ENCODE measurements at regions not wholly inside any gene's neighbourhood (a gene's known extent, or its start where the extent isn't known, plus 50 kb on each side); places are given as distances from the start of the nearest gene placed in this dataset.
"Not testable (repeated sequence)": the region's sequence is repeated elsewhere in the genome, so short reads cannot be mapped to it uniquely, and the experiment has no call there.

DNA sequence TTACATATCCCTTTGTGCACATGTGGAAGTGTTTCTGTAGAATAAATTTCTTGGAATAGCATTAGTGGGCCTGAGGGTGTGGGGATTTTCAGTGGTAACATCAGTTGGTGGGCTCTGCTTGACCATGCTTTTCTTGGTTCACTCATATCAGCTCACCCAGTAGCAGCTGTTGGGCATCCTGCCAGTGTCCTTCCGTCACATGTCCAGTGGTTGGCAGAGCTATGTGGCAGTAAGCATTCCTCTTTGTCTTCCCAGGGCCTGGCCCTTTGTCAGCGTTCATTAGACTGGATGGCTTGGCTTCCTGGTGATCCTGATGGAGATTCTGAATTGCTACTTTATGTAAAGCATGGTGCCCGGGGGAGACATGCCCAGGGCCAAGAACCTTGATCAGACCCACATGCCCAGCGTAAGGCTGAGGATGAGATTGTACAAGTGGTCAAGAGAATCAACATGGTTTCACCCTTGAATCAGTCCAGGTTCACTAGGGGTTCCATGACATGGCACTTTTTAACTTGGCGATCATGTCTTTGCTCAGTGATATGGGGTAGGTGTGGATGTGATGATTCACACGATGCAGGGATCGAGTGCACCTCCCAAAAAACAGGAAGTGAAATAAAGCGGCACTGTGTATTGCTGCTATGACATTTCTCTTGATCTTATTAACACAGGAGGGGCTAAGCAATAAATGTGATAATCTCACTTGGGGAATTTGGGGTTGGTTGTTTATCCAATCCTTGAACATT is 72.1 kb upstream of the IGFBP7 start:
- H3K4me2 ChIP-seq (ENCODE audit: low read depth, low read length), result no peak overlapping the region
- H3K79me2 ChIP-seq (ENCODE audit: insufficient read depth, low read length), result no peaks in the 10 kb centered on the region
- in situ Hi-C loops (cut with HindIII; ENCODE audit: extremely low pct_ligation_motif_present, low pct_unique_long_range_greater_than_20kb) (no loop called here), intact Hi-C loops (cut with micrococcal nuclease; ENCODE audit: unreplicated experiment) (no loop called here)
- TF ChIP-seq SIN3B (IDR thresholded peaks at IDR 0.05; ENCODE audit: low read length) (no peak), HMG20A (CRISPR knock-in tag; IDR thresholded peaks at IDR 0.05; ENCODE audit: borderline replicate concordance) (no peak), SP1 (IDR thresholded peaks at IDR 0.05) (no peak), SP1 (CRISPR knock-in tag; IDR thresholded peaks at IDR 0.05) (no peak), NFE2L2 (IDR thresholded peaks at IDR 0.05; ENCODE audit: low read length) (peak; percentile 48; the same call in 1 of the 2 replicates), PCBP2 (optimal IDR thresholded peaks at IDR 0.05; ENCODE audit: low read depth, low read length, poor library complexity, severe bottlenecking) (no peak)
- TF ChIP-seq, protein P1, sequence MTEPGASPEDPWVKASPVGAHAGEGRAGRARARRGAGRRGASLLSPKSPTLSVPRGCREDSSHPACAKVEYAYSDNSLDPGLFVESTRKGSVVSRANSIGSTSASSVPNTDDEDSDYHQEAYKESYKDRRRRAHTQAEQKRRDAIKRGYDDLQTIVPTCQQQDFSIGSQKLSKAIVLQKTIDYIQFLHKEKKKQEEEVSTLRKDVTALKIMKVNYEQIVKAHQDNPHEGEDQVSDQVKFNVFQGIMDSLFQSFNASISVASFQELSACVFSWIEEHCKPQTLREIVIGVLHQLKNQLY (CRISPR knock-in tag; IDR thresholded peaks at IDR 0.05), result no peak
- TF ChIP-seq, protein P2, sequence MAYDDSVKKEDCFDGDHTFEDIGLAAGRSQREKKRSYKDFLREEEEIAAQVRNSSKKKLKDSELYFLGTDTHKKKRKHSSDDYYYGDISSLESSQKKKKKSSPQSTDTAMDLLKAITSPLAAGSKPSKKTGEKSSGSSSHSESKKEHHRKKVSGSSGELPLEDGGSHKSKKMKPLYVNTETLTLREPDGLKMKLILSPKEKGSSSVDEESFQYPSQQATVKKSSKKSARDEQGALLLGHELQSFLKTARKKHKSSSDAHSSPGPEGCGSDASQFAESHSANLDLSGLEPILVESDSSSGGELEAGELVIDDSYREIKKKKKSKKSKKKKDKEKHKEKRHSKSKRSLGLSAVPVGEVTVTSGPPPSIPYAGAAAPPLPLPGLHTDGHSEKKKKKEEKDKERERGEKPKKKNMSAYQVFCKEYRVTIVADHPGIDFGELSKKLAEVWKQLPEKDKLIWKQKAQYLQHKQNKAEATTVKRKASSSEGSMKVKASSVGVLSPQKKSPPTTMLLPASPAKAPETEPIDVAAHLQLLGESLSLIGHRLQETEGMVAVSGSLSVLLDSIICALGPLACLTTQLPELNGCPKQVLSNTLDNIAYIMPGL (CRISPR knock-in tag; IDR thresholded peaks at IDR 0.05; ENCODE audit: borderline replicate concordance in 1 of 2, low read depth in 1 of 2), result no peak
- FAIRE-seq (no peak), DNase-seq (ENCODE audit: low spot score) (no peak), ATAC-seq (no peak)
- H2AFZ ChIP-seq (ENCODE audit: low read length), result no peak overlapping the region
- H3K27me3 ChIP-seq (ENCODE audit: control insufficient read depth in 1 of 2, insufficient read depth in 2 of 2, low read length in 2 of 2), result peaks cover 1 to 19% of the 10 kb centered on the region in 2 experiments; a peak in 2 of 5 replicates
- ChIA-PET CTCF (ENCODE audit: low intra/inter-chr PET ratio, low total read pairs) (no interaction called here), POLR2A (no interaction called here)
- 10% methylated on average over 8 of the region's 8 CpGs for WGBS (ENCODE audit: low lambda C conversion rate)
- H4K20me1 ChIP-seq (ENCODE audit: insufficient read depth, low read length), result no peaks in the 10 kb centered on the region
- H3K36me3 ChIP-seq (replicated peaks in 1 of 2; ENCODE audit: control insufficient read depth in 1 of 2, insufficient read depth in 2 of 2, low read length in 2 of 2), result no peaks in the 10 kb centered on the region
- no TSS peak for BruUV-seq (replicated peaks)
- no peak overlapping the region for H3K9ac ChIP-seq (ENCODE audit: insufficient read depth, low read depth, low read length)
- no peak overlapping the region for H3K4me3 ChIP-seq (replicated peaks in 1 of 3; ENCODE audit: insufficient read depth in 1 of 3, low read depth in 2 of 3, low read length in 3 of 3)
- H3K27ac ChIP-seq (ENCODE audit: extremely low read length, insufficient read depth, low read length), result no peak overlapping the region
- H3K9me3 ChIP-seq (ENCODE audit: low read length), result no peaks in the 10 kb centered on the region
- H3K4me1 ChIP-seq (ENCODE audit: insufficient read depth, low read length), result no peaks in the 10 kb centered on the region

DNA sequence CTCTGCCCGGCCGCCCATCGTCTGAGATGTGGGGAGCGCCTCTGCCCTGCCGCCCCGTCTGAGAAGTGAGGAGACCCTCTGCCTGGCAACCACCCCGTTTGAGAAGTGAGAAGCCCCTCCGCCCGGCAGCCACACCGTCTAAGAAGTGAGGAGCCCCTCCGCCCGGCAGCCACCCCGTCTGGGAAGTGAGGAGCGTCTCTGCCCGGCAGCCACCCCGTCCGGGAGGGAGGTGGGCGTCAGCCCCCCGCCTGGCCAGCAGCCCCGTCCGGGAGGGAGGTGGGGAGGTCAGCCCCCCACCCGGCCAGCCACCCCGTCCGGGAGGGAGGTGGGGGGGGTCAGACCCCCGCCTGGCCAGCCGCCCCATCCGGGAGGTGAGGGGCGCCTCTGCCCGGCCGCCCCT is 63.0 kb upstream of the IGFBP7 start:
- POLR2A ChIA-PET; H3K4me2 ChIP-seq (ENCODE audit: low read depth, low read length); CTCF ChIA-PET (ENCODE audit: low intra/inter-chr PET ratio, low total read pairs); H3K79me2 ChIP-seq (ENCODE audit: insufficient read depth, low read length); H4K20me1 ChIP-seq (ENCODE audit: insufficient read depth, low read length); H3K27ac ChIP-seq (ENCODE audit: extremely low read length, insufficient read depth, low read length); H2AFZ ChIP-seq (ENCODE audit: low read length); ATAC-seq; H3K27me3 ChIP-seq (ENCODE audit: control insufficient read depth in 1 of 2, insufficient read depth in 2 of 2, low read length in 2 of 2); H3K36me3 ChIP-seq (replicated peaks in 1 of 2; ENCODE audit: control insufficient read depth in 1 of 2, insufficient read depth in 2 of 2, low read length in 2 of 2); intact Hi-C loops (cut with micrococcal nuclease; ENCODE audit: unreplicated experiment); BruUV-seq (replicated peaks); in situ Hi-C loops (cut with HindIII; ENCODE audit: extremely low pct_ligation_motif_present, low pct_unique_long_range_greater_than_20kb); DNase-seq (ENCODE audit: low spot score); H3K4me3 ChIP-seq (replicated peaks in 1 of 3; ENCODE audit: insufficient read depth in 1 of 3, low read depth in 2 of 3, low read length in 3 of 3); H3K4me1 ChIP-seq (ENCODE audit: insufficient read depth, low read length); H3K9ac ChIP-seq (ENCODE audit: insufficient read depth, low read depth, low read length); FAIRE-seq; H3K9me3 ChIP-seq (ENCODE audit: low read length): not testable (repeated sequence)
- no CpG with 5 or more reads among the region's 30 CpGs for WGBS (ENCODE audit: low lambda C conversion rate)

Data from HepG2 (cell line).